ENCODE measurements at regions not wholly inside any gene's neighbourhood (a gene's known extent, or its start where the extent isn't known, plus 50 kb on each side); places are given as distances from the start of the nearest gene placed in this dataset.
A peak's percentile ranks its signal among the peaks of the same experiment; 100 is the strongest.

GRCh38 chrX:35711281-35711680 is 86.9 kb upstream of the MAGEB16 start:
- Histone ChIP-seq H3K4me3 (replicated peaks in 1 of 4; ENCODE audit: control extremely low read depth in 1 of 4, insufficient read depth in 1 of 4, low read depth in 3 of 4, low read length in 4 of 4) (no peak overlapping the region), H3K27ac (ENCODE audit: insufficient read depth, low read length) (no peak overlapping the region), H3K27me3 (ENCODE audit: control insufficient read depth, insufficient read depth, low read length) (no peaks in the 10 kb centered on the region), H3K9ac (ENCODE audit: insufficient read depth, low read length) (no peak overlapping the region), H3K79me2 (ENCODE audit: control insufficient read depth, insufficient read depth, low read length) (no peaks in the 10 kb centered on the region), H3K4me1 (ENCODE audit: control insufficient read depth, extremely low read depth, insufficient read depth, low read length) (no peaks in the 10 kb centered on the region), H3K36me3 (ENCODE audit: control insufficient read depth, insufficient read depth, low read length) (no peaks in the 10 kb centered on the region), H3K4me2 (ENCODE audit: extremely low read depth, insufficient read depth, low read length) (no peak overlapping the region), H2AFZ (ENCODE audit: low read length) (no peak overlapping the region), H4K20me1 (ENCODE audit: control insufficient read depth, extremely low read depth, insufficient read depth, low read length) (no peaks in the 10 kb centered on the region), H3K9me3 (ENCODE audit: control insufficient read depth, insufficient read depth, low read depth, low read length) (no peaks in the 10 kb centered on the region)
- TF ChIP-seq EZH2 (IDR thresholded peaks at IDR 0.05; ENCODE audit: low read length, missing control alignments) (no peak), CTCF (conservative IDR thresholded peaks at IDR 0.05 in 1 of 2, IDR thresholded peaks at IDR 0.05 in 1 of 2; ENCODE audit: low read depth in 1 of 2, low read length in 2 of 2) (no peak)
- DNase-seq (ENCODE audit: low read depth in 2 of 2) = peak; percentile 33 to 65

- no peaks in the 10 kb centered on the region for H3K27me3 ChIP-seq (ENCODE audit: control insufficient read depth, insufficient read depth, low read length)
- H4K20me1 ChIP-seq (ENCODE audit: control insufficient read depth, extremely low read depth, insufficient read depth, low read length) = no peaks in the 10 kb centered on the region
- H3K36me3 ChIP-seq (ENCODE audit: control insufficient read depth, insufficient read depth, low read length) = no peaks in the 10 kb centered on the region
- no peaks in the 10 kb centered on the region for H3K4me1 ChIP-seq (ENCODE audit: control insufficient read depth, extremely low read depth, insufficient read depth, low read length)
- no peak overlapping the region for H3K27ac ChIP-seq (ENCODE audit: insufficient read depth, low read length)
- no peak overlapping the region for H3K4me2 ChIP-seq (ENCODE audit: extremely low read depth, insufficient read depth, low read length)
- H2AFZ ChIP-seq (ENCODE audit: low read length) = no peak overlapping the region
- H3K4me3 ChIP-seq (replicated peaks in 1 of 4; ENCODE audit: control extremely low read depth in 1 of 4, insufficient read depth in 1 of 4, low read depth in 3 of 4, low read length in 4 of 4) = no peak overlapping the region
- H3K79me2 ChIP-seq (ENCODE audit: control insufficient read depth, insufficient read depth, low read length) = no peaks in the 10 kb centered on the region
- TF ChIP-seq EZH2 (IDR thresholded peaks at IDR 0.05; ENCODE audit: low read length, missing control alignments) (no peak), CTCF (conservative IDR thresholded peaks at IDR 0.05 in 1 of 2, IDR thresholded peaks at IDR 0.05 in 1 of 2; ENCODE audit: low read depth in 1 of 2, low read length in 2 of 2) (no peak)
- no peak overlapping the region for H3K9ac ChIP-seq (ENCODE audit: insufficient read depth, low read length)
- no peaks in the 10 kb centered on the region for H3K9me3 ChIP-seq (ENCODE audit: control insufficient read depth, insufficient read depth, low read depth, low read length)
- no peak for DNase-seq (ENCODE audit: low read depth in 2 of 2)
Measured at GRCh38 chrX:35722128-35722527, 76.0 kb upstream of the MAGEB16 start.

- peak in 1 of 2 donors; percentile 34 for DNase-seq (ENCODE audit: low read depth in 2 of 2)
- TF ChIP-seq CTCF (conservative IDR thresholded peaks at IDR 0.05 in 1 of 2, IDR thresholded peaks at IDR 0.05 in 1 of 2; ENCODE audit: low read depth in 1 of 2, low read length in 2 of 2) (peak in 1 of 2 donors; percentile 35), EZH2 (IDR thresholded peaks at IDR 0.05; ENCODE audit: low read length, missing control alignments) (no peak)
- H3K27me3 ChIP-seq (ENCODE audit: control insufficient read depth, insufficient read depth, low read length) = no peaks in the 10 kb centered on the region
- H3K79me2 ChIP-seq (ENCODE audit: control insufficient read depth, insufficient read depth, low read length) = no peaks in the 10 kb centered on the region
- no peak overlapping the region for H3K9ac ChIP-seq (ENCODE audit: insufficient read depth, low read length)
- H4K20me1 ChIP-seq (ENCODE audit: control insufficient read depth, extremely low read depth, insufficient read depth, low read length) = no peaks in the 10 kb centered on the region
- H3K4me1 ChIP-seq (ENCODE audit: control insufficient read depth, extremely low read depth, insufficient read depth, low read length) = no peaks in the 10 kb centered on the region
- H3K36me3 ChIP-seq (ENCODE audit: control insufficient read depth, insufficient read depth, low read length) = no peaks in the 10 kb centered on the region
- H3K9me3 ChIP-seq (ENCODE audit: control insufficient read depth, insufficient read depth, low read depth, low read length) = no peaks in the 10 kb centered on the region
- H2AFZ ChIP-seq (ENCODE audit: low read length) = no peak overlapping the region
- H3K27ac ChIP-seq (ENCODE audit: insufficient read depth, low read length) = no peak overlapping the region
- no peak overlapping the region for H3K4me3 ChIP-seq (replicated peaks in 1 of 4; ENCODE audit: control extremely low read depth in 1 of 4, insufficient read depth in 1 of 4, low read depth in 3 of 4, low read length in 4 of 4)
- no peak overlapping the region for H3K4me2 ChIP-seq (ENCODE audit: extremely low read depth, insufficient read depth, low read length)
Measured at GRCh38 chrX:35726176-35726575, 72.0 kb upstream of the MAGEB16 start.
